K562 (cell line): ENCODE measurements at regions not wholly inside any gene's neighbourhood (a gene's known extent, or its start where the extent isn't known, plus 50 kb on each side); places are given as distances from the start of the nearest gene placed in this dataset.

ENCODE experiments used
- ATAC-seq: fragments of 200-7000 bp; cut with Tn5 transposase; 3 replicates; pipeline ENCODE4 v1.9.1; 2020; ENCODE audit warnings: moderate library complexity
- BruUV-seq: library from RNA; stranded (reverse); fragments of 400-500 nt; replicated peaks from 2 replicates; lab custom pipeline; 2021; lab: Mats Ljungman, UMichigan
- CTCF ChIA-PET: fragments of 300-600 bp; formaldehyde crosslinking; extraction: SDS; loops from one replicate; lab custom pipeline; 2021; ENCODE audit warnings: low intra/inter-chr PET ratio; lab: Yijun Ruan, JAX
- POLR2A ChIA-PET: fragments of 300-600, 350-650 bp; sonication (Branson Sonifier 250); formaldehyde crosslinking; extraction: SDS; loops from one replicate; lab custom pipeline; 2021; ENCODE audit warnings: antibody characterized with exemption, inconsistent platforms; lab: Yijun Ruan, JAX
- DNase-seq, 4 experiments: peaks; one replicate each; pipeline versions ENCODE4 v3.0.0 to v3.0.0-alpha.2; 2011 to 2018; ENCODE audit warnings: low spot score in 3 of 4, mixed read lengths in 3 of 4; ENCODE audit errors: extremely low read depth in 1 of 4
- FAIRE-seq: peaks from 2 replicates; lab custom pipeline; 2011; peaks lifted over from hg19 to GRCh38; lab: Jason Lieb, UNC
- H2AFZ ChIP-seq: 2 replicates; pipeline ENCODE4 v1.6.0; 2011; ENCODE audit warnings: low read depth, low read length, control low read depth, inconsistent platforms
- H3K27ac ChIP-seq: fragments of 200-600 bp; 3 replicates; pipeline ENCODE4 v1.8.0; 2011; ENCODE audit warnings: low read depth, mild to moderate bottlenecking, control low read depth, inconsistent platforms, low read length, moderate library complexity, mixed read lengths; ENCODE audit errors: extremely low read depth
- H3K27me3 ChIP-seq, 2 experiments: fragments of 300-600 bp in 1 of 2; 2 replicates in 1 of 2; 3 replicates in 1 of 2; pipeline versions ENCODE4 v1.6.0 to v1.8.0; 2011; ENCODE audit warnings: inconsistent platforms in 2 of 2, low read length in 2 of 2, mild to moderate bottlenecking in 1 of 2, mixed read lengths in 1 of 2, moderate library complexity in 1 of 2; ENCODE audit not compliant: control insufficient read depth in 2 of 2, insufficient read depth in 2 of 2
- H3K36me3 ChIP-seq: fragments of 300-600 bp; 3 replicates; pipeline ENCODE4 v1.8.0; 2011; ENCODE audit warnings: mild to moderate bottlenecking, low read length, inconsistent platforms; ENCODE audit not compliant: control insufficient read depth, insufficient read depth
- H3K4me1 ChIP-seq, 2 experiments: fragments of 200-600 bp in 1 of 2; replicated peaks in 1 of 2; 2 replicates in 1 of 2; 3 replicates in 1 of 2; pipeline versions ENCODE4 v1.5.1 to v1.8.0; 2011; ENCODE audit warnings: inconsistent platforms in 2 of 2, low read length in 2 of 2, mild to moderate bottlenecking in 1 of 2, mixed read lengths in 1 of 2, moderate library complexity in 1 of 2; ENCODE audit not compliant: control insufficient read depth in 2 of 2, insufficient read depth in 2 of 2
- H3K4me2 ChIP-seq: 2 replicates; pipeline ENCODE4 v1.6.1; 2011; ENCODE audit warnings: low read length, control low read depth, inconsistent platforms, mixed read lengths; ENCODE audit not compliant: insufficient read depth
- H3K4me3 ChIP-seq: fragments of 200-600 bp; sonication (generic), shearing (Covaris generic); 2 replicates; pipeline ENCODE4 v1.5.1; 2016; ENCODE audit warnings: control low read depth, inconsistent platforms
- H3K79me2 ChIP-seq: fragments of 200-600 bp; 3 replicates; pipeline ENCODE4 v1.8.0; 2011; ENCODE audit warnings: low read length, inconsistent platforms; ENCODE audit not compliant: control insufficient read depth, insufficient read depth
- H3K9ac ChIP-seq, 2 experiments: 2 replicates each; pipeline versions ENCODE4 v1.6.0 to v1.6.1; 2011; ENCODE audit warnings: low read depth in 2 of 2, low read length in 2 of 2, control low read depth in 1 of 2, inconsistent platforms in 1 of 2, mild to moderate bottlenecking in 1 of 2, mixed read lengths in 1 of 2; ENCODE audit not compliant: insufficient read depth in 1 of 2
- H3K9me1 ChIP-seq: one replicate; pipeline ENCODE4 v1.6.0; 2011; ENCODE audit warnings: inconsistent platforms, mild to moderate bottlenecking, low read length, moderate library complexity; ENCODE audit not compliant: control insufficient read depth, insufficient read depth
- H3K9me3 ChIP-seq: replicated peaks from 2 replicates; pipeline ENCODE4 v1.5.1; 2011; ENCODE audit warnings: low read depth, low read length, inconsistent platforms; ENCODE audit not compliant: control insufficient read depth, insufficient read depth
- H4K20me1 ChIP-seq: replicated peaks from 2 replicates; pipeline ENCODE4 v1.6.1; 2011; ENCODE audit warnings: low read length, inconsistent platforms, mixed read lengths; ENCODE audit not compliant: control insufficient read depth, insufficient read depth
- COPS2 ChIP-seq: fragments of 450-650 bp; conservative IDR thresholded peaks from 2 replicates; pipeline ENCODE4 v1.6.1; 2016; ENCODE audit warnings: mild to moderate bottlenecking, moderate library complexity
- FOS ChIP-seq: IDR thresholded peaks from 3 replicates; pipeline ENCODE4 v1.6.1; 2011; ENCODE audit not compliant: insufficient read length; ENCODE audit errors: extremely low read depth
- FOXK1 ChIP-seq: sonication (generic); formaldehyde crosslinking; IDR thresholded peaks from 2 replicates; pipeline ENCODE4 v1.8.0; 2022; ENCODE audit warnings: missing genetic modification reagents, mild to moderate bottlenecking, borderline replicate concordance
- MCM7 ChIP-seq, 2 experiments: fragments of 450-650 bp; IDR thresholded peaks; 2 replicates each; pipeline ENCODE4 v1.6.1; 2016 to 2018
- MEF2A ChIP-seq: IDR thresholded peaks from 2 replicates; pipeline ENCODE4 v1.6.1; 2011; ENCODE audit warnings: low read depth, mild to moderate bottlenecking, low read length, moderate library complexity; ENCODE audit not compliant: control insufficient read depth
- NBN ChIP-seq: fragments of 450-650 bp; IDR thresholded peaks from 2 replicates; pipeline ENCODE4 v1.6.1; 2016; ENCODE audit warnings: low read depth, mild to moderate bottlenecking
- SPI1 ChIP-seq: IDR thresholded peaks from 2 replicates; pipeline ENCODE4 v1.6.1; 2011; ENCODE audit warnings: low read depth, low read length, control low read depth, borderline replicate concordance
- STAT5B ChIP-seq: fragments of 250-450 bp; sonication (Bioruptor Pico); IDR thresholded peaks from 2 replicates; pipeline ENCODE4 v1.8.0; 2021; ENCODE audit warnings: mild to moderate bottlenecking, inconsistent platforms
- THAP12 ChIP-seq: fragments of 250-450 bp; sonication (Bioruptor Pico); IDR thresholded peaks from 2 replicates; pipeline ENCODE4 v1.9.0; 2021; ENCODE audit warnings: mild to moderate bottlenecking, inconsistent platforms
- ZNF551 ChIP-seq: fragments of 250-450 bp; sonication (Bioruptor Pico); IDR thresholded peaks from 2 replicates; pipeline ENCODE4 v1.5.0; 2021; ENCODE audit warnings: mild to moderate bottlenecking, moderate library complexity
- WGBS: fragments of 100-300 bp; shearing (Covaris generic); methylation state at CpG from one replicate; pipeline ENCODE4 v1.1.6; 2016; ENCODE audit warnings: low coverage, mixed read lengths; ENCODE audit not compliant: insufficient coverage; ENCODE audit errors: missing lambda C conversion rate; 5-methylcytosine and 5-hydroxymethylcytosine counted together
- in situ Hi-C: fragments of 300-500 bp; cut with MboI; formaldehyde crosslinking; loops from 4 replicates; pipeline ENCODE4 v1.15.0; 2018; ENCODE audit warnings: inconsistent platforms, mixed read lengths
- intact Hi-C: fragments of 100-400 bp; cut with micrococcal nuclease; formaldehyde crosslinking; loops from 2 replicates; pipeline ENCODE4 v1.14.2; 2022
- TF ChIP-seq, protein P1 (sequence below), 2 experiments: fragments of 450-650 bp in 1 of 2; IDR thresholded peaks; 2 replicates each; pipeline ENCODE4 v1.6.1; 2011 to 2017; ENCODE audit warnings: low read depth in 2 of 2, antibody characterized with exemption in 1 of 2, borderline replicate concordance in 1 of 2, low read length in 1 of 2, mild to moderate bottlenecking in 1 of 2, mixed read lengths in 1 of 2; ENCODE audit not compliant: control insufficient read depth in 1 of 2
- TF ChIP-seq, protein P2 (sequence below): fragments of 250-450 bp; sonication (Bioruptor Pico); IDR thresholded peaks from 2 replicates; pipeline ENCODE4 v1.5.0; 2021; ENCODE audit warnings: mild to moderate bottlenecking, borderline replicate concordance
- TF ChIP-seq, protein P3 (sequence below), 2 experiments: IDR thresholded peaks; 2 replicates each; pipeline ENCODE4 v1.6.1; 2011; ENCODE audit warnings: borderline replicate concordance in 1 of 2, control low read depth in 1 of 2, low read depth in 1 of 2, low read length in 1 of 2, mild to moderate bottlenecking in 1 of 2, mixed read lengths in 1 of 2, moderate library complexity in 1 of 2; ENCODE audit not compliant: insufficient read depth in 1 of 2, insufficient read length in 1 of 2, poor library complexity in 1 of 2, severe bottlenecking in 1 of 2; ENCODE audit errors: extremely low read depth in 1 of 2

DNA sequence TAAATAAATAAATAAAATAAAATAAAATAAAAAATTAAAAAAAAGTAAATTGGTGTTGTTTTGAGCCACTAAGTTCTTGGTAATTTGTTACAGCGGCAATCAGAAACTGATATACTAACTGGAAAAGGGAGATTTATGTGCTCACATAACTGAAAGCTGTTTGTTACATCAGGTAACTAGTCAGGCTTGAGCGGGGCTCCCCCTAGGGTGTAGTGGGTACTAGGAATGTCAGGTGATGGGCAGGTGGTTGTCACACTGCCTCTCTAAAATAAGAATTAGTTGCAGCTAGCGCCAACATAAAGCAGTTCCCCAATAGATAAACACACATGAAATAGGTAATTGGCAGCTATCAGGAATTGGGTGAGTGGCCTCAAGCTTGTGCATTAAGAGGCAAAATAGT is 1336.9 kb downstream of the XPNPEP1 start:
- Histone ChIP-seq H3K27me3 (no peaks in the 10 kb centered on the region), H3K27ac (no peak overlapping the region), H3K9me3 (no peaks in the 10 kb centered on the region), H4K20me1 (no peaks in the 10 kb centered on the region), H3K4me2 (no peak overlapping the region), H3K4me3 (no peak overlapping the region), H3K36me3 (no peaks in the 10 kb centered on the region), H3K4me1 (no peaks in the 10 kb centered on the region), H3K9ac (no peak overlapping the region), H3K9me1 (no peaks in the 10 kb centered on the region), H2AFZ (no peak overlapping the region), H3K79me2 (no peaks in the 10 kb centered on the region)
- ChIA-PET CTCF (no interaction called here), POLR2A (interaction anchor here (0.6 kb wide), 1 partner anchor 833 kb away, joined by 4 read pairs; no protein-coding TSS in a partner anchor)
- TF ChIP-seq COPS2 = no peak
- TF ChIP-seq, protein P1, sequence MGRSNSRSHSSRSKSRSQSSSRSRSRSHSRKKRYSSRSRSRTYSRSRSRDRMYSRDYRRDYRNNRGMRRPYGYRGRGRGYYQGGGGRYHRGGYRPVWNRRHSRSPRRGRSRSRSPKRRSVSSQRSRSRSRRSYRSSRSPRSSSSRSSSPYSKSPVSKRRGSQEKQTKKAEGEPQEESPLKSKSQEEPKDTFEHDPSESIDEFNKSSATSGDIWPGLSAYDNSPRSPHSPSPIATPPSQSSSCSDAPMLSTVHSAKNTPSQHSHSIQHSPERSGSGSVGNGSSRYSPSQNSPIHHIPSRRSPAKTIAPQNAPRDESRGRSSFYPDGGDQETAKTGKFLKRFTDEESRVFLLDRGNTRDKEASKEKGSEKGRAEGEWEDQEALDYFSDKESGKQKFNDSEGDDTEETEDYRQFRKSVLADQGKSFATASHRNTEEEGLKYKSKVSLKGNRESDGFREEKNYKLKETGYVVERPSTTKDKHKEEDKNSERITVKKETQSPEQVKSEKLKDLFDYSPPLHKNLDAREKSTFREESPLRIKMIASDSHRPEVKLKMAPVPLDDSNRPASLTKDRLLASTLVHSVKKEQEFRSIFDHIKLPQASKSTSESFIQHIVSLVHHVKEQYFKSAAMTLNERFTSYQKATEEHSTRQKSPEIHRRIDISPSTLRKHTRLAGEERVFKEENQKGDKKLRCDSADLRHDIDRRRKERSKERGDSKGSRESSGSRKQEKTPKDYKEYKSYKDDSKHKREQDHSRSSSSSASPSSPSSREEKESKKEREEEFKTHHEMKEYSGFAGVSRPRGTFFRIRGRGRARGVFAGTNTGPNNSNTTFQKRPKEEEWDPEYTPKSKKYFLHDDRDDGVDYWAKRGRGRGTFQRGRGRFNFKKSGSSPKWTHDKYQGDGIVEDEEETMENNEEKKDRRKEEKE (IDR thresholded peaks at IDR 0.05; ENCODE audit: borderline replicate concordance in 1 of 2, control insufficient read depth in 1 of 2, low read depth in 2 of 2, low read length in 1 of 2) = no peak
- no peak for TF ChIP-seq ZNF551 (CRISPR knock-in tag)
- no peak for TF ChIP-seq NBN
- TF ChIP-seq, protein P2, sequence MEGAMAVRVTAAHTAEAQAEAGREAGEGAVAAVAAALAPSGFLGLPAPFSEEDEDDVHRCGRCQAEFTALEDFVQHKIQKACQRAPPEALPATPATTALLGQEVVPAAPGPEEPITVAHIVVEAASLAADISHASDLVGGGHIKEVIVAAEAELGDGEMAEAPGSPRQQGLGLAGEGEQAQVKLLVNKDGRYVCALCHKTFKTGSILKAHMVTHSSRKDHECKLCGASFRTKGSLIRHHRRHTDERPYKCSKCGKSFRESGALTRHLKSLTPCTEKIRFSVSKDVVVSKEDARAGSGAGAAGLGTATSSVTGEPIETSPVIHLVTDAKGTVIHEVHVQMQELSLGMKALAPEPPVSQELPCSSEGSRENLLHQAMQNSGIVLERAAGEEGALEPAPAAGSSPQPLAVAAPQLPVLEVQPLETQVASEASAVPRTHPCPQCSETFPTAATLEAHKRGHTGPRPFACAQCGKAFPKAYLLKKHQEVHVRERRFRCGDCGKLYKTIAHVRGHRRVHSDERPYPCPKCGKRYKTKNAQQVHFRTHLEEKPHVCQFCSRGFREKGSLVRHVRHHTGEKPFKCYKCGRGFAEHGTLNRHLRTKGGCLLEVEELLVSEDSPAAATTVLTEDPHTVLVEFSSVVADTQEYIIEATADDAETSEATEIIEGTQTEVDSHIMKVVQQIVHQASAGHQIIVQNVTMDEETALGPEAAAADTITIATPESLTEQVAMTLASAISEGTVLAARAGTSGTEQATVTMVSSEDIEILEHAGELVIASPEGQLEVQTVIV (CRISPR knock-in tag) = no peak
- TF ChIP-seq THAP12 = no peak
- TF ChIP-seq, protein P3, sequence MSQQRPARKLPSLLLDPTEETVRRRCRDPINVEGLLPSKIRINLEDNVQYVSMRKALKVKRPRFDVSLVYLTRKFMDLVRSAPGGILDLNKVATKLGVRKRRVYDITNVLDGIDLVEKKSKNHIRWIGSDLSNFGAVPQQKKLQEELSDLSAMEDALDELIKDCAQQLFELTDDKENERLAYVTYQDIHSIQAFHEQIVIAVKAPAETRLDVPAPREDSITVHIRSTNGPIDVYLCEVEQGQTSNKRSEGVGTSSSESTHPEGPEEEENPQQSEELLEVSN (IDR thresholded peaks at IDR 0.05; ENCODE audit: borderline replicate concordance in 1 of 2, extremely low read depth in 1 of 2, insufficient read depth in 1 of 2, insufficient read length in 1 of 2, low read depth in 1 of 2, low read length in 1 of 2, poor library complexity in 1 of 2, severe bottlenecking in 1 of 2) = no peak
- TF ChIP-seq SPI1 = no peak
- no peak for TF ChIP-seq FOS
- TF ChIP-seq STAT5B (CRISPR knock-in tag) = no peak
- no peak for TF ChIP-seq MCM7 (IDR thresholded peaks at IDR 0.05)
- TF ChIP-seq FOXK1 (CRISPR knock-in tag) = no peak
- TF ChIP-seq MEF2A = no peak
- no TSS peak for BruUV-seq
- DNase-seq = no peak
- no peak for FAIRE-seq
- 0% methylated on average over 3 of the region's 3 CpGs for WGBS
- intact Hi-C loops = no loop called here
- no peak for ATAC-seq
- in situ Hi-C loops = no loop called here
